ENCODE measurements at regions not wholly inside any gene's neighbourhood (a gene's known extent, or its start where the extent isn't known, plus 50 kb on each side); places are given as distances from the start of the nearest gene placed in this dataset.

GRCh38 chr20:22922987-22923386 is 112.1 kb upstream of the SSTR4 start:
- TF ChIP-seq YY1 (IDR thresholded peaks at IDR 0.05) (no peak), MAX (IDR thresholded peaks at IDR 0.05) (no peak)
- TF ChIP-seq, protein P1, sequence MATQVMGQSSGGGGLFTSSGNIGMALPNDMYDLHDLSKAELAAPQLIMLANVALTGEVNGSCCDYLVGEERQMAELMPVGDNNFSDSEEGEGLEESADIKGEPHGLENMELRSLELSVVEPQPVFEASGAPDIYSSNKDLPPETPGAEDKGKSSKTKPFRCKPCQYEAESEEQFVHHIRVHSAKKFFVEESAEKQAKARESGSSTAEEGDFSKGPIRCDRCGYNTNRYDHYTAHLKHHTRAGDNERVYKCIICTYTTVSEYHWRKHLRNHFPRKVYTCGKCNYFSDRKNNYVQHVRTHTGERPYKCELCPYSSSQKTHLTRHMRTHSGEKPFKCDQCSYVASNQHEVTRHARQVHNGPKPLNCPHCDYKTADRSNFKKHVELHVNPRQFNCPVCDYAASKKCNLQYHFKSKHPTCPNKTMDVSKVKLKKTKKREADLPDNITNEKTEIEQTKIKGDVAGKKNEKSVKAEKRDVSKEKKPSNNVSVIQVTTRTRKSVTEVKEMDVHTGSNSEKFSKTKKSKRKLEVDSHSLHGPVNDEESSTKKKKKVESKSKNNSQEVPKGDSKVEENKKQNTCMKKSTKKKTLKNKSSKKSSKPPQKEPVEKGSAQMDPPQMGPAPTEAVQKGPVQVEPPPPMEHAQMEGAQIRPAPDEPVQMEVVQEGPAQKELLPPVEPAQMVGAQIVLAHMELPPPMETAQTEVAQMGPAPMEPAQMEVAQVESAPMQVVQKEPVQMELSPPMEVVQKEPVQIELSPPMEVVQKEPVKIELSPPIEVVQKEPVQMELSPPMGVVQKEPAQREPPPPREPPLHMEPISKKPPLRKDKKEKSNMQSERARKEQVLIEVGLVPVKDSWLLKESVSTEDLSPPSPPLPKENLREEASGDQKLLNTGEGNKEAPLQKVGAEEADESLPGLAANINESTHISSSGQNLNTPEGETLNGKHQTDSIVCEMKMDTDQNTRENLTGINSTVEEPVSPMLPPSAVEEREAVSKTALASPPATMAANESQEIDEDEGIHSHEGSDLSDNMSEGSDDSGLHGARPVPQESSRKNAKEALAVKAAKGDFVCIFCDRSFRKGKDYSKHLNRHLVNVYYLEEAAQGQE (IDR thresholded peaks at IDR 0.05): no peak
